Caco-2 (cell line): ENCODE measurements at regions not wholly inside any gene's neighbourhood (a gene's known extent, or its start where the extent isn't known, plus 50 kb on each side); places are given as distances from the start of the nearest gene placed in this dataset.

Source experiments
- BruUV-seq: library from RNA; stranded (reverse); fragments of 400-500 nt; replicated peaks from 2 replicates; lab custom pipeline; 2021; lab: Mats Ljungman, UMichigan
- CTCF ChIA-PET: fragments of 300-600 bp; sonication (Branson Sonifier 250); formaldehyde crosslinking; loops from one replicate; lab custom pipeline; 2022; ENCODE audit warnings: antibody characterized with exemption; lab: Charles Lee
- POLR2A ChIA-PET: fragments of 300-600 bp; sonication (Branson Sonifier 250); formaldehyde crosslinking; loops from one replicate; lab custom pipeline; 2022; ENCODE audit warnings: antibody characterized with exemption; lab: Charles Lee
- DNase-seq, 2 experiments: peaks; one replicate each; pipeline versions ENCODE4 v3.0.0 to v3.0.0-alpha.2; 2020 to 2022
- H3K27me3 ChIP-seq: replicated peaks from 2 replicates; pipeline ENCODE4 v1.6.0; 2011; ENCODE audit warnings: low read length; ENCODE audit not compliant: control insufficient read depth, insufficient read depth
- H3K36me3 ChIP-seq: 2 replicates; pipeline ENCODE4 v1.5.1; 2011; ENCODE audit warnings: low read length; ENCODE audit not compliant: control insufficient read depth, insufficient read depth
- H3K4me1 ChIP-seq: fragments of 250-450 bp; sonication (Bioruptor Pico); 2 replicates; pipeline ENCODE4 v1.5.1; 2020; ENCODE audit warnings: mild to moderate bottlenecking
- H3K4me3 ChIP-seq: 2 replicates; pipeline ENCODE4 v1.5.1; 2011; ENCODE audit warnings: low read depth, mild to moderate bottlenecking, control low read depth, low read length
- H3K9me3 ChIP-seq: fragments of 250-450 bp; sonication (Bioruptor Pico); 2 replicates; pipeline ENCODE4 v1.5.1; 2020; ENCODE audit warnings: mild to moderate bottlenecking, moderate library complexity
- H3K27ac Mint-ChIP-seq: one replicate; pipeline ENCODE4 v1.8.0; 2022; ENCODE audit warnings: mixed read lengths; ENCODE audit not compliant: unreplicated experiment
- H3K27me3 Mint-ChIP-seq: one replicate; pipeline ENCODE4 v1.8.0; 2022; ENCODE audit warnings: mixed read lengths; ENCODE audit not compliant: insufficient read depth, unreplicated experiment
- H3K36me3 Mint-ChIP-seq: one replicate; pipeline ENCODE4 v1.8.0; 2022; ENCODE audit warnings: mild to moderate bottlenecking, mixed read lengths; ENCODE audit not compliant: insufficient read depth, unreplicated experiment
- H3K4me1 Mint-ChIP-seq: one replicate; pipeline ENCODE4 v1.8.0; 2022; ENCODE audit warnings: low read depth, mixed read lengths; ENCODE audit not compliant: unreplicated experiment
- H3K4me3 Mint-ChIP-seq: one replicate; pipeline ENCODE4 v1.8.0; 2022; ENCODE audit warnings: mild to moderate bottlenecking, moderate library complexity, mixed read lengths; ENCODE audit not compliant: unreplicated experiment
- H3K9me3 Mint-ChIP-seq: one replicate; pipeline ENCODE4 v1.8.0; 2022; ENCODE audit warnings: mixed read lengths; ENCODE audit not compliant: unreplicated experiment
- intact Hi-C: fragments of 100-400 bp; cut with micrococcal nuclease; formaldehyde crosslinking; loops from one replicate; pipeline ENCODE4 v1.10.0; 2022; ENCODE audit not compliant: unreplicated experiment
- TF ChIP-seq, protein P1 (sequence below), 2 experiments: fragments of 200-600 bp in 1 of 2; IDR thresholded peaks; 1 replicate in 1 of 2; 2 replicates in 1 of 2; pipeline versions ENCODE4 v1.5.1 to v1.8.0; 2011 to 2022; ENCODE audit warnings: antibody characterized with exemption in 1 of 2, control low read depth in 1 of 2, inconsistent platforms in 1 of 2, low read depth in 1 of 2, low read length in 1 of 2, mild to moderate bottlenecking in 1 of 2, moderate library complexity in 1 of 2; ENCODE audit not compliant: insufficient read depth in 1 of 2, severe bottlenecking in 1 of 2, unreplicated experiment in 1 of 2

GRCh38 chr13:90238413-90238812 is 1109.1 kb upstream of the MIR17HG start:
- Mint-ChIP-seq H3K4me3 (no peak overlapping the region), H3K9me3 (no peaks in the 10 kb centered on the region), H3K4me1 (no peaks in the 10 kb centered on the region), H3K36me3 (no peaks in the 10 kb centered on the region), H3K27me3 (peaks cover 4% of the 10 kb centered on the region), H3K27ac (no peak overlapping the region)
- Histone ChIP-seq H3K27me3 (no peaks in the 10 kb centered on the region), H3K4me1 (no peaks in the 10 kb centered on the region), H3K36me3 (no peaks in the 10 kb centered on the region), H3K9me3 (no peaks in the 10 kb centered on the region), H3K4me3 (no peak overlapping the region)
- no TSS peak for BruUV-seq
- ChIA-PET CTCF (no interaction called here), POLR2A (no interaction called here)
- DNase-seq, result no peak
- TF ChIP-seq, protein P1, sequence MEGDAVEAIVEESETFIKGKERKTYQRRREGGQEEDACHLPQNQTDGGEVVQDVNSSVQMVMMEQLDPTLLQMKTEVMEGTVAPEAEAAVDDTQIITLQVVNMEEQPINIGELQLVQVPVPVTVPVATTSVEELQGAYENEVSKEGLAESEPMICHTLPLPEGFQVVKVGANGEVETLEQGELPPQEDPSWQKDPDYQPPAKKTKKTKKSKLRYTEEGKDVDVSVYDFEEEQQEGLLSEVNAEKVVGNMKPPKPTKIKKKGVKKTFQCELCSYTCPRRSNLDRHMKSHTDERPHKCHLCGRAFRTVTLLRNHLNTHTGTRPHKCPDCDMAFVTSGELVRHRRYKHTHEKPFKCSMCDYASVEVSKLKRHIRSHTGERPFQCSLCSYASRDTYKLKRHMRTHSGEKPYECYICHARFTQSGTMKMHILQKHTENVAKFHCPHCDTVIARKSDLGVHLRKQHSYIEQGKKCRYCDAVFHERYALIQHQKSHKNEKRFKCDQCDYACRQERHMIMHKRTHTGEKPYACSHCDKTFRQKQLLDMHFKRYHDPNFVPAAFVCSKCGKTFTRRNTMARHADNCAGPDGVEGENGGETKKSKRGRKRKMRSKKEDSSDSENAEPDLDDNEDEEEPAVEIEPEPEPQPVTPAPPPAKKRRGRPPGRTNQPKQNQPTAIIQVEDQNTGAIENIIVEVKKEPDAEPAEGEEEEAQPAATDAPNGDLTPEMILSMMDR (IDR thresholded peaks at IDR 0.05; ENCODE audit: insufficient read depth in 1 of 2, low read depth in 1 of 2, low read length in 1 of 2, severe bottlenecking in 1 of 2, unreplicated experiment in 1 of 2), result no peak
- intact Hi-C loops, result no loop called here

DNA sequence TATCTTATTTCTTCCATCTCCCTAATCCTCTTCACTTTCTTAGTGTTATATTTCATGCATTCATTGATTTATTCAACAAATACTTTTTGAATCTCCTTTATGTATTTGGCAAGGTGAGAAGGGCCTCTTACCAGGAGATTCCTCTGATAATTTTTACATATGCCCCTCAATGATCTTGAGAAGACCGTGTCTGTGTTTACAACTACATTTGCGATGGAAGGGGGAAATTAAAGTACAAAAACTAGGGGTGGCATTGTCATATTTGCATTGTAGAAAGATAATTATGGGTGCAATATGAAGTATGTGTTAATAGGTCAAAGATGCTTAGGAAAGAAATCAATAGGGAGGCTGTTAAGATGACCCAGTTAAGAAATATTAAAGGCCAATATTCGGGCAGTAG is 1108.4 kb upstream of the MIR17HG start:
- Histone ChIP-seq H3K4me3 (no peak overlapping the region), H3K27me3 (no peaks in the 10 kb centered on the region), H3K4me1 (no peaks in the 10 kb centered on the region), H3K36me3 (no peaks in the 10 kb centered on the region), H3K9me3 (no peaks in the 10 kb centered on the region)
- Mint-ChIP-seq H3K9me3 (no peaks in the 10 kb centered on the region), H3K27me3 (peaks cover 4% of the 10 kb centered on the region), H3K4me3 (no peak overlapping the region), H3K4me1 (no peaks in the 10 kb centered on the region), H3K27ac (no peak overlapping the region), H3K36me3 (no peaks in the 10 kb centered on the region)
- no TSS peak for BruUV-seq
- ChIA-PET CTCF (no interaction called here), POLR2A (no interaction called here)
- no peak for DNase-seq
- intact Hi-C loops, result no loop called here
- TF ChIP-seq, protein P1 (IDR thresholded peaks at IDR 0.05; ENCODE audit: insufficient read depth in 1 of 2, low read depth in 1 of 2, low read length in 1 of 2, severe bottlenecking in 1 of 2, unreplicated experiment in 1 of 2), result no peak

DNA sequence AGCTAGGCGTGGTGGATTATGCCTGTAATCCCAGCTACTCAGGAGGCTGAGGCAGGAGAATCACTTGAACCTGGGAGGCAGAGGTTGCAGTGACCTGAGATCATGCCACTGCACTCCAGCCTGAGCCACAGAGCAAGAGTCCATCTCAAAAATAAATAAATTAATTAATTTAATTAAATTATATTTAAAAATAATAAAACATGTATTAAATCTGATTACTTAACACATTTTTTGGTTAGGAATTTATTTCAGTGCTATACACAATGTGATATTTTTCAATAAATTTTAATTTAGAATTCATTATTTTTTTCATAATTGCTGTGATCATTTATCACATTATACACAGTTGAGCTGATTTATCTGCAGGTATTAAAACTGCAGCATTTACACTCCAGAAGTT is 1101.5 kb upstream of the MIR17HG start:
- TF ChIP-seq, protein P1 (IDR thresholded peaks at IDR 0.05; ENCODE audit: insufficient read depth in 1 of 2, low read depth in 1 of 2, low read length in 1 of 2, severe bottlenecking in 1 of 2, unreplicated experiment in 1 of 2), result no peak
- Histone ChIP-seq H3K9me3 (no peaks in the 10 kb centered on the region), H3K36me3 (no peaks in the 10 kb centered on the region), H3K4me3 (no peak overlapping the region), H3K27me3 (no peaks in the 10 kb centered on the region), H3K4me1 (no peaks in the 10 kb centered on the region)
- H3K27ac Mint-ChIP-seq, result no peak overlapping the region
- CTCF ChIA-PET, result no interaction called here
- H3K27me3 Mint-ChIP-seq, result no peaks in the 10 kb centered on the region
- no peaks in the 10 kb centered on the region for H3K9me3 Mint-ChIP-seq
- POLR2A ChIA-PET, result no interaction called here
- H3K4me3 Mint-ChIP-seq, result no peak overlapping the region
- intact Hi-C loops, result no loop called here
- BruUV-seq, result no TSS peak
- H3K4me1 Mint-ChIP-seq, result no peaks in the 10 kb centered on the region
- no peaks in the 10 kb centered on the region for H3K36me3 Mint-ChIP-seq
- no peak for DNase-seq
